ENCODE measurements at regions not wholly inside any gene's neighbourhood (a gene's known extent, or its start where the extent isn't known, plus 50 kb on each side); places are given as distances from the start of the nearest gene placed in this dataset.

DNA sequence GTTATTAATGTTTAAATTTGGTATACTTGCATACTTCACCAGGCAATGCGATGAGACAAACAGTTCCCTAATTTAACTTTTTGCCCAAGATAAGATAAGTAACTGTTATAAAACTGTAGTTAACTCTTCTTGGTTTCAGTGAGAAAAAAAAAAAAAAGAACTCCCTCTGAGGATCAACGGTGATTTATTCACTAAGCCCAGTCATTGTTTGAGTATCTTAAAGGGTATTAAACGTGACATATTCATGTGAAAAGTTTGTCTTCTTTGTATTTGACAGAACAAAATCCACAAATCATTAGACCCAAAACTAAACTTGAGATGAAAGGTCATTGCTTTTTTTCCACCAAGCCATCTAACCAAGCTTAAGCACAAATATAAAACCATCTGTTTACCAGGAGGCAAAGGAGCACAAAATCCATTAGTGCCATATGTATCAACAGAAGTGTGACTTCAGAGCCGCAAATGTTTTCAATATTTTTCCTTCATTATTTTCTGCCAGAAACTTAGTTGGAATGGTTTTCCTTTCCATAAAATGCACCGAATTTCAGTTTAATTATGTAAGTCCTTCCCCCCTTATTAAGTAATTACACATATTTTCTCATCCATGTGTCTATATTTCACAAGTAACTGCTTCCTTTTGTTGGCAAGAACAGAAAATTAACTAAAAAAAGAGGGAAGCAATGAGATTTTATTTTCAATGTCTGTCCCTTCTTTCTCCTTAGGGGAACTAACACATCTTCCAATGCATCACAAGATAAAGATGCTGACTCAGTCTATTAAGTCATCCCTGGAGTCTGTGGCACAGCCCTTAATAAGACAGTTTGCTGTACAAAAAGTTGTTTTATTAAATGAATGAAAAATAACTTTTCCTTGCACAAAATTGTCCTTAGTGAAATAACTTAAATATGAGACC, 92.2 kb upstream of the RAP2B start:
- H3K27me3 Mint-ChIP-seq, result no peaks in the 10 kb centered on the region
- ATAC-seq, result no peak
- no peak overlapping the region for H3K27ac Mint-ChIP-seq
- no peaks in the 10 kb centered on the region for H3K9me3 Mint-ChIP-seq
- no peaks in the 10 kb centered on the region for H3K4me1 Mint-ChIP-seq
- DNase-seq, result no peak
- no peak overlapping the region for H3K4me3 Mint-ChIP-seq

DNA sequence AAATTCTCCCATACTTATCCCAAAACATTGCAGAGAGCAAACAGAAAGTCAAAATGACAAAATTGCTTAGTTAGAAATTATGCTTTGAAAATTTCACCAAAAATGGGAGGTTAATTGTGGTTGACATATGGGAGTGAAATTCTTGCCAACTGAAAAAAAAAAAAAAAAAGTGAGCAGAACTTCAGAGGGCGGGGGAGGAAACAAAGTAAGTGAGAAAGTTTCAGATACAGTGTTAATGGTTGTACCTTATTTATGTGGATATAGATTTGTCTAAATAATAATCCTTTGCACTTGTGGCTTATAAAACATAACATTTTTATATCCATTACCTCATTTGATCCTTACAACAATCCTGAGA, 91.5 kb upstream of the RAP2B start:
- no peaks in the 10 kb centered on the region for H3K9me3 Mint-ChIP-seq
- no peak overlapping the region for H3K27ac Mint-ChIP-seq
- H3K27me3 Mint-ChIP-seq, result no peaks in the 10 kb centered on the region
- no peaks in the 10 kb centered on the region for H3K4me1 Mint-ChIP-seq
- no peak overlapping the region for H3K4me3 Mint-ChIP-seq
- DNase-seq, result no peak
- ATAC-seq, result no peak

- no peak overlapping the region for H3K4me3 Mint-ChIP-seq
- H3K9me3 Mint-ChIP-seq, result no peaks in the 10 kb centered on the region
- no peaks in the 10 kb centered on the region for H3K27me3 Mint-ChIP-seq
- no peaks in the 10 kb centered on the region for H3K4me1 Mint-ChIP-seq
- DNase-seq, result no peak
- no peak for ATAC-seq
- peak overlapping the region in 1 of 2 donors; percentile 5 for H3K27ac Mint-ChIP-seq
Measured at GRCh38 chr3:153072382-153072781, 89.6 kb upstream of the RAP2B start.

GRCh38 chr3:153072856-153073255, 89.2 kb upstream of the RAP2B start:
- H3K4me3 Mint-ChIP-seq, result no peak overlapping the region
- no peaks in the 10 kb centered on the region for H3K9me3 Mint-ChIP-seq
- DNase-seq (no peak), ATAC-seq (no peak)
- peak overlapping the region in 1 of 2 donors; percentile 54 for H3K27ac Mint-ChIP-seq
- no peaks in the 10 kb centered on the region for H3K27me3 Mint-ChIP-seq
- no peaks in the 10 kb centered on the region for H3K4me1 Mint-ChIP-seq

- DNase-seq (no peak), ATAC-seq (no peak)
- Mint-ChIP-seq H3K4me3 (no peak overlapping the region), H3K27me3 (no peaks in the 10 kb centered on the region), H3K9me3 (no peaks in the 10 kb centered on the region), H3K4me1 (no peaks in the 10 kb centered on the region), H3K27ac (peak overlapping the region in 1 of 2 donors; percentile 50)
Measured at GRCh38 chr3:153073636-153074035, 88.4 kb upstream of the RAP2B start.

DNA sequence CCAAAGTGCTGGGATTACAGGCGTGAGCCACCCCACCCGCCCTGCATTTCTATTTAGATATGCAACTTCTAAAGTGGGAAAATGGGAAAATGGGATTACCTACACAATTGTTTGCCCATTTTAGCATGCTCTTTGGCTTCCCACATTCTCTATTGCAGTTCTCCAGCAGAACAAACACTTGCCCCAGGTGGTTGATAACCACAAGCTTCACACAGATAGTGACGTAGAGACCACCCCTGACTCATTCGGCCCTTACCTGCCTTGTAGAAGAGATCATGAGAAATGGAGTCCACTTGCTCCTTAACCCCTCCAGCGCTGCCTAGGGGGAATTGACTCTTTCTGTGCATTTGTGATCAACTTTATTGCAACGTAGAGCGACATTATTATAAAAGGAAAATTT, 83.2 kb upstream of the RAP2B start:
- Mint-ChIP-seq H3K9me3 (no peaks in the 10 kb centered on the region), H3K4me1 (no peaks in the 10 kb centered on the region), H3K27ac (no peak overlapping the region), H3K27me3 (no peaks in the 10 kb centered on the region), H3K4me3 (no peak overlapping the region)
- ATAC-seq (no peak), DNase-seq (no peak)

DNA sequence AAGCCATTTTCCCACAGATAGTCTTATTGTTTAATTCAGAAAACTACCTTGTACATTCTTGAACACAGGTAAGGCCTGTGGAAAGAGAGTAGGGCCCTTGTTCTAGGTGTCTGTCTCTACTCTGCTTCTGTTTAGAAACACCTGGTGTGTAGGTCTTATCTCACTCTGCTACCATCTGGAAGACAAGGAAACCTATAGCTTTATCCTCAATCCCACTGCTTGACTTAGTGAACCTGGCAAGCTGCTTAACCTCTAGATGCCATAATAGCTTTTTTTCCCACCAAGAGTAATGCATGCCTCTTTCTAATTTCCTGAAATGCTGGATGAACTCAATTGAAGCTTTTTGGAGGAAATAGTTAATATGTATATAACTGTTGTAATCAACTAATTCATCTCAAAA, 82.6 kb upstream of the RAP2B start:
- DNase-seq (no peak), ATAC-seq (no peak)
- no peaks in the 10 kb centered on the region for H3K9me3 Mint-ChIP-seq
- no peak overlapping the region for H3K4me3 Mint-ChIP-seq
- no peak overlapping the region for H3K27ac Mint-ChIP-seq
- H3K4me1 Mint-ChIP-seq, result no peaks in the 10 kb centered on the region
- H3K27me3 Mint-ChIP-seq, result no peaks in the 10 kb centered on the region

DNA sequence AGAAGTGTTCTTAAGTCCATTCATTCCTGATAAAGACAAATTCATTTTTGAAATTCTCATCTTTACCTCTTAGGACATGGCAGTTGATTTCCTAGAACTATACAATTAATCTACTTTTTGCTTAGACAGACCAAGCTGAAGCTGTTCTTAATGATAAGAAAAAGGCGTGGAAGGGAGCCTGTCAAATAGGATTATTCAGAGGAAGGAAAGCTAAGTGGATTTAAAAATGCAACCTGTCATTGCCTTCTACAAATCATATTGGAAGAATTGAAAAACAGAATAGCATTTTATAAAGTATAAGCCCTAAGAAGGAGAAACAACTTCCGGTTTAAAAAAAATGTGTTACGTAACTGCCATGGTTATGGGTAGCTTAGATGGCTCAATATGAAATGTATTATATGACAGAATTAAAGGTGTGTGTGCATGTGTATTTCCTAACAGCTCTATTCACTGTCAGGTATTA, 81.2 kb upstream of the RAP2B start:
- H3K9me3 Mint-ChIP-seq, result no peaks in the 10 kb centered on the region
- DNase-seq (no peak), ATAC-seq (no peak)
- H3K27ac Mint-ChIP-seq, result no peak overlapping the region
- no peaks in the 10 kb centered on the region for H3K4me1 Mint-ChIP-seq
- no peak overlapping the region for H3K4me3 Mint-ChIP-seq
- no peaks in the 10 kb centered on the region for H3K27me3 Mint-ChIP-seq

DNA sequence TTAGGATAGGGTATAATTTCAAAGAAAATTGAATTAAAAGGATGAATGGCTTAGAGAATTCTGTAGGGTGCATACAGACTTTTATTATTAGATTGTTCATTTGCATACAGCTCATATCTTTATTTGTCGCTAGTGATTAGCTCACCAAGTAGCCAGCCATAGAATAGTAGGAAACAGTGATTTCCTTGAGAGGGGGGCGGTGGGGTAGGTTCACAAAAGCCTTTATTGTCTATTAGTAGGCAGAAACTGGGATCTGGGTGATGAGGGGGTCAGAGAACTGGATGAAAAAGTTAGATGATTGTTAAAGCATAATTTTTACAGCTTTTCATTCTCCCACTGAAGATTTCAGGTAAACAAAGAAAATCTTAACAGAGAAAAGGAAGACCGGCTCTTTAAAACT, 77.6 kb upstream of the RAP2B start:
- ATAC-seq (no peak), DNase-seq (no peak)
- no peaks in the 10 kb centered on the region for H3K9me3 Mint-ChIP-seq
- H3K27ac Mint-ChIP-seq, result no peak overlapping the region
- no peak overlapping the region for H3K4me3 Mint-ChIP-seq
- H3K4me1 Mint-ChIP-seq, result no peaks in the 10 kb centered on the region
- no peaks in the 10 kb centered on the region for H3K27me3 Mint-ChIP-seq

- peaks cover 9% of the 10 kb centered on the region for H3K4me1 Mint-ChIP-seq
Measured at GRCh38 chr3:153087595-153088566, 74.1 kb upstream of the RAP2B start.

DNA sequence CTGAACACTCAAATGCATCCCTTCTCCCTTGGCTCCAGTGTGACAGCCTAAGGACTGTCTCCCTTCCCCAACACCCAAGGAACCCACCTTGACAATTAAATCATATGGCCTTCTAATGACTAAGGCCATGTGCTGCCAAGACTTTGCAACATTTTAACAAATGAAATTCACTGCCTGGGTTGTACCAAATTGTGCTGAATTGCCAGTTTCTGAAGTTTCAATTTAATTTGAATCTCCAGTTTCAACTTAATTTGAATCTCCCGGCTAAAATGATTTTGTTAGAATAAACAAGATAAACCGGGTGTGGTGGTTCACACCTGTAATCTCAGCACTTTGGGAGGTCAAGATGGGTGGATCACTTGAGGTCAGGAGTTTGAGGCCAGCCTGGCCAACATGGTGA, 72.4 kb upstream of the RAP2B start:
- Mint-ChIP-seq H3K4me3 (no peak overlapping the region), H3K27ac (no peak overlapping the region), H3K4me1 (peaks cover 9% of the 10 kb centered on the region), H3K27me3 (no peaks in the 10 kb centered on the region), H3K9me3 (no peaks in the 10 kb centered on the region)
- ATAC-seq (no peak), DNase-seq (no peak)

More at GRCh38 chr3:153087595-153088566, 74.1 kb upstream of the RAP2B start:
- DNase-seq (no peak), ATAC-seq (no peak)
- no peak overlapping the region for H3K27ac Mint-ChIP-seq
- H3K9me3 Mint-ChIP-seq, result no peaks in the 10 kb centered on the region
- H3K4me3 Mint-ChIP-seq, result no peak overlapping the region
- no peaks in the 10 kb centered on the region for H3K27me3 Mint-ChIP-seq

DNA sequence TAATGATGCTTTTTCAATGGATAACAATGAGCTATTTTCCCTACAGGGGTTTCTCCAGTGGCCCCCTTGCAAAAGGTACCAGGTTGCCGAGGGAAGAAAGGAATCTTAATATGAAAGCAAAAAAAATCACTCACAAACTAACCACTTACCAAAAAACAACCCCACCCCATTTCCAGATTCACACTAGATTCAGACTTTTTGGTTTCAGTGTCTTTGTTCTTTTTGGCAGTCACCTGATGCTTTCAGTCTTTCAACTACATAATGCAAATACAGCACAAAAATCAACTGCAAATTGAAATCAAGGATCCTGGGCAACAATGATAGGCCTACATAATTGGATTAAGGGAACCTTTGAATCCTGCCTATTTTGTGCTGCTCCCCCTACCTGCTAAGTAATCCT, 71.1 kb upstream of the RAP2B start:
- Mint-ChIP-seq H3K27ac (no peak overlapping the region), H3K9me3 (no peaks in the 10 kb centered on the region), H3K27me3 (no peaks in the 10 kb centered on the region), H3K4me1 (peaks cover 9% of the 10 kb centered on the region), H3K4me3 (no peak overlapping the region)
- ATAC-seq (no peak), DNase-seq (no peak)

DNA sequence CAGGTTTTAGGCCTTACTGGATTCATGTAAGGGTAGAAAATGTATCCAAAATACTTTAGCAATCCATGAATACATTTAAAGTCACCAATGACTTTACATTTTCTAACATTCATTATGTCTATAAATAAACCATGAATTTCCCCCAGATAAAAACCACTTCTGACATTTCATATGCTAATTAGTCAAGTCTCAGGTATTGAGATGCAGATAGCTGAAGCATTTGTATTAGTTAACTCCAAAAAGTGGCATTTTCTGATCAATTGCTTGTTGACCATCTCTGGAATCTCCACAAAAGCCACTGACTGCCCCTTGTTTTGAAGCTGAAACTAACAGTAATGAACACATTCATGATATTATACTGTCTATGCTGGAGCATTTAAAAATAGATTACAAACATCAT, 68.4 kb upstream of the RAP2B start:
- Mint-ChIP-seq H3K9me3 (no peaks in the 10 kb centered on the region), H3K4me1 (peaks cover 9% of the 10 kb centered on the region), H3K27me3 (no peaks in the 10 kb centered on the region), H3K27ac (no peak overlapping the region), H3K4me3 (no peak overlapping the region)
- ATAC-seq (no peak), DNase-seq (no peak)

- no peak for ATAC-seq
- no peak for DNase-seq
- Mint-ChIP-seq H3K9me3 (no peaks in the 10 kb centered on the region), H3K27me3 (no peaks in the 10 kb centered on the region), H3K4me1 (peaks cover 9% of the 10 kb centered on the region), H3K4me3 (no peak overlapping the region), H3K27ac (no peak overlapping the region)
Measured at GRCh38 chr3:153094386-153094785, 67.6 kb upstream of the RAP2B start.

DNA sequence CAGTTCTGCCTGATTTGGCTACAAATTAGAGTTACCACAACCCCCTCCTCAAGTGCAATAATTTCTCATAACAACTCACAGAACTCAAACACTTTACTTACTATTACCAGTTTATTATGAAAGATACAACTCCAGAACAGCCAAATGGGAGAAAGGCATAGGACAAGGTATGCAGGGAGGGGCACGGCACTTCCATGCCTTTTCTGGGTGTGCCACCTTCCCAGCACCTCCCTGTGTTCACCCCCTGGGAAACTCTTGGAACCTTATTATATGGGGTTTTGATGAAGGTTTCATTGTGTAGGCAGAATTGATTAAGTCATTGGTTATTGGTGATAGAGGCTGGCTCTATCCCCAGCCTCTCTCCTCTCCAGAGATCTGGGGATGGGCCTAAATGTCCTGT, 66.6 kb upstream of the RAP2B start:
- ATAC-seq (no peak), DNase-seq (no peak)
- H3K27ac Mint-ChIP-seq, result no peak overlapping the region
- H3K4me3 Mint-ChIP-seq, result no peak overlapping the region
- H3K4me1 Mint-ChIP-seq, result peaks cover 9% of the 10 kb centered on the region
- H3K9me3 Mint-ChIP-seq, result no peaks in the 10 kb centered on the region
- no peaks in the 10 kb centered on the region for H3K27me3 Mint-ChIP-seq

- H3K9me3 Mint-ChIP-seq, result no peaks in the 10 kb centered on the region
- H3K27me3 Mint-ChIP-seq, result no peaks in the 10 kb centered on the region
- H3K4me3 Mint-ChIP-seq, result no peak overlapping the region
- no peaks in the 10 kb centered on the region for H3K4me1 Mint-ChIP-seq
- H3K27ac Mint-ChIP-seq, result no peak overlapping the region
- DNase-seq (no peak), ATAC-seq (no peak)
Measured at GRCh38 chr3:153096731-153097131, 65.3 kb upstream of the RAP2B start.
